ENCODE measurements at regions not wholly inside any gene's neighbourhood (a gene's known extent, or its start where the extent isn't known, plus 50 kb on each side); places are given as distances from the start of the nearest gene placed in this dataset.

DNA sequence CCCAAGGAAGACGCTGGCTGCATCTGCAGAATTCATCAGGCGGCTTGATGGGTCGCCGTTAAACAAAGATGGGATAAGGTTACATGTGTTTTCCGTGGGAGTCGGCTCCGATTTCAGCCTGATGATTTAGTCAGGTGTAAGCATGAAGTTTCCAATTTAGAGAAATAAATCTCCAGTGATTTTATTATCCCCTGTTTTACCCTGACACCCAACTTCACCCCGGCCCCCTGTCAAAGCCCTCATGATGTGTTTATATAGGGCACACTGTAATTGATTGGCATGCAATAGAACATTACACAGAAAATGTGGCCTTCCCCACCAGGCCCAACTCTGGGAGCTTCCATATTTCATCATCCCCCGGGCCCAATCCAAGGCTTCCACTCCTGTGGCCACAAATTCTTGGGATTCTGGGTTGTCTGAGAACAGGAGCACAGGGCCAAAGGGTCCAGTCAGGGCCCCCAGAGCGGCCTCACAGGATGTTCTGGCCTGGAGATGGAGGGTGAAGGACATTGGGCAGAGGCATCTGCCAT is 72.5 kb downstream of the FOXD2 start:
- TF ChIP-seq SIN3A (IDR thresholded peaks at IDR 0.05; ENCODE audit: borderline replicate concordance, insufficient read depth, low read length) (no peak), TAF1 (IDR thresholded peaks at IDR 0.05; ENCODE audit: borderline replicate concordance, insufficient read depth, low read length) (no peak), FOXP2 (optimal IDR thresholded peaks at IDR 0.05; ENCODE audit: borderline replicate concordance, extremely low read depth, extremely low read length, insufficient read depth) (no peak), POLR2AphosphoS5 (IDR thresholded peaks at IDR 0.05; ENCODE audit: low read depth, low read length) (no peak)
- TF ChIP-seq, protein P1, sequence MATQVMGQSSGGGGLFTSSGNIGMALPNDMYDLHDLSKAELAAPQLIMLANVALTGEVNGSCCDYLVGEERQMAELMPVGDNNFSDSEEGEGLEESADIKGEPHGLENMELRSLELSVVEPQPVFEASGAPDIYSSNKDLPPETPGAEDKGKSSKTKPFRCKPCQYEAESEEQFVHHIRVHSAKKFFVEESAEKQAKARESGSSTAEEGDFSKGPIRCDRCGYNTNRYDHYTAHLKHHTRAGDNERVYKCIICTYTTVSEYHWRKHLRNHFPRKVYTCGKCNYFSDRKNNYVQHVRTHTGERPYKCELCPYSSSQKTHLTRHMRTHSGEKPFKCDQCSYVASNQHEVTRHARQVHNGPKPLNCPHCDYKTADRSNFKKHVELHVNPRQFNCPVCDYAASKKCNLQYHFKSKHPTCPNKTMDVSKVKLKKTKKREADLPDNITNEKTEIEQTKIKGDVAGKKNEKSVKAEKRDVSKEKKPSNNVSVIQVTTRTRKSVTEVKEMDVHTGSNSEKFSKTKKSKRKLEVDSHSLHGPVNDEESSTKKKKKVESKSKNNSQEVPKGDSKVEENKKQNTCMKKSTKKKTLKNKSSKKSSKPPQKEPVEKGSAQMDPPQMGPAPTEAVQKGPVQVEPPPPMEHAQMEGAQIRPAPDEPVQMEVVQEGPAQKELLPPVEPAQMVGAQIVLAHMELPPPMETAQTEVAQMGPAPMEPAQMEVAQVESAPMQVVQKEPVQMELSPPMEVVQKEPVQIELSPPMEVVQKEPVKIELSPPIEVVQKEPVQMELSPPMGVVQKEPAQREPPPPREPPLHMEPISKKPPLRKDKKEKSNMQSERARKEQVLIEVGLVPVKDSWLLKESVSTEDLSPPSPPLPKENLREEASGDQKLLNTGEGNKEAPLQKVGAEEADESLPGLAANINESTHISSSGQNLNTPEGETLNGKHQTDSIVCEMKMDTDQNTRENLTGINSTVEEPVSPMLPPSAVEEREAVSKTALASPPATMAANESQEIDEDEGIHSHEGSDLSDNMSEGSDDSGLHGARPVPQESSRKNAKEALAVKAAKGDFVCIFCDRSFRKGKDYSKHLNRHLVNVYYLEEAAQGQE (IDR thresholded peaks at IDR 0.05; ENCODE audit: insufficient read depth in 1 of 2, low read depth in 2 of 2, low read length in 2 of 2): no peak

GRCh38 chr1:47511825-47512224 is 74.0 kb downstream of the FOXD2 start:
- TF ChIP-seq POLR2AphosphoS5 (IDR thresholded peaks at IDR 0.05; ENCODE audit: low read depth, low read length): no peak
- TF ChIP-seq TAF1 (IDR thresholded peaks at IDR 0.05; ENCODE audit: borderline replicate concordance, insufficient read depth, low read length): no peak
- no peak for TF ChIP-seq SIN3A (IDR thresholded peaks at IDR 0.05; ENCODE audit: borderline replicate concordance, insufficient read depth, low read length)
- TF ChIP-seq, protein P1 (IDR thresholded peaks at IDR 0.05; ENCODE audit: insufficient read depth in 1 of 2, low read depth in 2 of 2, low read length in 2 of 2): no peak
- no peak for TF ChIP-seq FOXP2 (optimal IDR thresholded peaks at IDR 0.05; ENCODE audit: borderline replicate concordance, extremely low read depth, extremely low read length, insufficient read depth)

DNA sequence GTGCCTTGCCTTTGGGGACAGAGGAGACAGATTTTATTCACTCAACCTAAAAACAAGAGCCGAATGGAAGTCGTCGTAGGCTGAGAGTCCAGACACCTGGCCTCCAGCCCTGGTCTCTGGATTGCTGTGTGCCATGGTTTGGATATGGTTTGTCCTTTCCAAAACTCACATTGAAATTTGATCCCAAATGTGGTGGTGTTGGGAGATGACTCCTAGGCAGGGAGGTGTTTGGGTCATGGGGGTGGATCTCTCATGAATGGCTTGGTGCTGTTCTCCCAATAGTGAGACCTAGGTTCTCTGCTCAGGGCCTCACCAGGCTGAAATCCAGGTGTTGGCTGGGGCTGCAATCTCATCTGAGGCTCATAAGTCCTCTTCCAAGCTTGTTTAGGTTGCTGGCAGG is 75.5 kb downstream of the FOXD2 start:
- no peak for TF ChIP-seq SIN3A (IDR thresholded peaks at IDR 0.05; ENCODE audit: borderline replicate concordance, insufficient read depth, low read length)
- TF ChIP-seq TAF1 (IDR thresholded peaks at IDR 0.05; ENCODE audit: borderline replicate concordance, insufficient read depth, low read length): no peak
- TF ChIP-seq, protein P1 (IDR thresholded peaks at IDR 0.05; ENCODE audit: insufficient read depth in 1 of 2, low read depth in 2 of 2, low read length in 2 of 2): no peak
- TF ChIP-seq POLR2AphosphoS5 (IDR thresholded peaks at IDR 0.05; ENCODE audit: low read depth, low read length): no peak
- no peak for TF ChIP-seq FOXP2 (optimal IDR thresholded peaks at IDR 0.05; ENCODE audit: borderline replicate concordance, extremely low read depth, extremely low read length, insufficient read depth)

DNA sequence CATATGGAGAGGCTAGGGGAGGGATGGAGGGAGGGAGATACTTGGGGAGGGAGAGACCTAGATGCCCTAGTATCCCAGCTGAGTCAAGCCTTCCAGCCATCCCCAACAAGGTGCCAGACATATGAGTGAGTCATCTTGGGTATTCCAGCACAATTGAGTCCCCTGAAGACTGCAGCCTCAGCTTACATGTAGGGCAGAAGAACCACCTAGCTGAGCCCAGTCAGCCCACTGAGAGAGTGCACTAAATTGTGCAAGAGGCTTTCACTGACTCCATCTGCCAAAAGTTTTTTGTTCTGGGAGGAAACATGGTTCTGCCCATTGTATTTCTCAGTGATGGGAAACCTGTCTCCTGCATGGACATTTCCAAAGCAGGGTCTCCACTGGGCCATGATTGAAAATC is 76.4 kb downstream of the FOXD2 start:
- TF ChIP-seq, protein P1 (IDR thresholded peaks at IDR 0.05; ENCODE audit: insufficient read depth in 1 of 2, low read depth in 2 of 2, low read length in 2 of 2): no peak
- TF ChIP-seq POLR2AphosphoS5 (IDR thresholded peaks at IDR 0.05; ENCODE audit: low read depth, low read length): no peak
- TF ChIP-seq TAF1 (IDR thresholded peaks at IDR 0.05; ENCODE audit: borderline replicate concordance, insufficient read depth, low read length): no peak
- TF ChIP-seq SIN3A (IDR thresholded peaks at IDR 0.05; ENCODE audit: borderline replicate concordance, insufficient read depth, low read length): no peak
- no peak for TF ChIP-seq FOXP2 (optimal IDR thresholded peaks at IDR 0.05; ENCODE audit: borderline replicate concordance, extremely low read depth, extremely low read length, insufficient read depth)
